ENCODE measurements at regions not wholly inside any gene's neighbourhood (a gene's known extent, or its start where the extent isn't known, plus 50 kb on each side); places are given as distances from the start of the nearest gene placed in this dataset.
"Not testable (repeated sequence)": the region's sequence is repeated elsewhere in the genome, so short reads cannot be mapped to it uniquely, and the experiment has no call there.

DNA sequence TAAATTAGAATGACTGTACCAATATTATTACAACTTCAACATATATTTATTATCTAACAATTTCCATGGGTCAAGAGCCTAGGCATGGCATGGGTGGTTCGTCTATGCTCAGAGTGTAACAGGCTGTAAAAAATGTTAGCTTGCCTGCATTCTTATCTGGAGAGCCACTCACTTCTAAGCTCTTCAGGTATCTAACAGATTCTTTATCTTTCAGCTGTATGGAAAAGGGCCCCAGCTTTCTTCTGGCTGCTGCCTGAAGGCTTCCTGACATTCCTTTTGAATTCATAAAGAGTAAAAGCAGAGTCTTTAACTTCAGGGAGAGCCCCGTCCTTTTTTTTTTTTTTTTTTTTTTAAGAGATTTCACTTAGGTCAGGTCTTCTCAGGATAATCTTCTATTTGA, 648.8 kb downstream of the NXPH1 start:
- DNase-seq = no peak

DNA sequence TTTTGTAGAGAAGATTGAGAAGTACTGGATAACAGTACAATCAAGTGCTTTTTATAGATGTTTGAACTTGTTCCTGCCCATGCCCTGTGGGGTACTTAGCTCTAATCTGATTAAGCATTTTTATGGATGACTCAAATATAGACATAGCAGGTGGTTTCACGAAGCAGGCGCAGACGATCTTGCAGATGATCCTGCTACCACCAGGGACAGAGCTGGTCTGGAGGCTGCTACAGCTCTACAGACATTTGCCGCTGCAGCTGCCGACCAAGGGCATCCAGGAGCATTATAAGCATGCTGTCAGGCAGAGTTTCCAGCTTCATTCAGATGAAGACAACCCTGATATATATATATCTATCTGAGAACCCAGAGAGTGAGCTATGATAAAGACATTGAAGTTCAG, 650.4 kb downstream of the NXPH1 start:
- DNase-seq = no peak

DNA sequence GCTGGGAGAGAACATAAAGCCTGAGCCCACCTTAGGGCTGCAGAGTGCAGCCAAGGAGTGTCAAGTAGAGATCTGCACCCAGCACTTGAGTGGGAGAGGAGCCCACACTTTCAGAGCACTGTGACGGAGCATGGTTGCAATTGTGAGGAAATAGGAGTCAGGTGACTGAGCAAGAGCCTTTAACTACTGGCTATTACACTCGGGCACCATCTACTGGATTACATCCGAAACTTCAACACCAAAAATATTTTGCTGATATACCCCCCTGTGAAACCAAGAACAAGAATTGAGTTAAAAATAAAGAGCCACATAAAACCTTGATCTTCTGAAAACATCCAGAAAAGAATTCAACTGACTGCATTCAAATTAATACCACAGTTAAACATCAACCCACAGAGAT, 657.9 kb downstream of the NXPH1 start:
- no peak for DNase-seq

DNA sequence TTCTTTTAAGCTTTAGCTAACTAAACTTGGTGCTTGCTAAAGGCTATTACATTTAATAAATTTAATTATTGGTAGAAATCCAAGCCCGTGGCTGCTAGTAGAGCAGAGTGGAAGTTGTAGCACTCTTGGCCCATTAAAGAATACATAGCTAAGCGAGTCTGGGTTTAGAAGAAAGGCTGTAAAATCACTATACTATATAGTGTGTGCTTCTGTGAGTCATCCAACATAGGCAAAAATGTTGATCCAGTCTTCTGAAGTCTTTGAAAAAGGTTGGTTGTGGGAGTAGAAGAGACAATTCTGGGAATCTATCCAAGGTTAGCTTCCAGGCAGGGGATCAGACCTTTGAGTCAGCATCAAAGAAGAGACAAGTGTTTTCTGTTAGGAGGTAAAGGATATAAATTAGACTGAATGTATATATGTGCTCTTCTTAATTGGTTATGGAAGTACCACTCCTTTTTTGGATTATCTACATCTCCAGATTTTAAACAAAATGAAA, 664.2 kb downstream of the NXPH1 start:
- DNase-seq = no peak

DNA sequence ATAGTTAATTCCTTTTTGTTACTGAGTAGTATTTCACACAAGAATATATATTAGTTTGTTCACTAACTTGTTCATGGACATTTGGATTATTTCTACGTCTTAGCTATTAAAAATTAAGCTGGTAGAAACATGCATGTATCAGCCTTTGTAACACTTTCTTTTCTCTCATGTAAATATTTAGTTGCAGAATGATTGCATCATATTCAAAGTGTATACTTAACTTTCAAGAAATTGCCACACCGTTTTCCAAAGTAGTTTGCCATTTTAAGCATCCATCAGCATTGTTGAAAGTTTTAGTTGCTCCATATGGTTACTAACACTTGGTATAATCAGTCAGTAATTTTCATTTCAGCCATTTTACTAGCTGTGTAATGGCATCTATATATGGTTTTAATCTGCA, 666.9 kb downstream of the NXPH1 start:
- DNase-seq = no peak

DNA sequence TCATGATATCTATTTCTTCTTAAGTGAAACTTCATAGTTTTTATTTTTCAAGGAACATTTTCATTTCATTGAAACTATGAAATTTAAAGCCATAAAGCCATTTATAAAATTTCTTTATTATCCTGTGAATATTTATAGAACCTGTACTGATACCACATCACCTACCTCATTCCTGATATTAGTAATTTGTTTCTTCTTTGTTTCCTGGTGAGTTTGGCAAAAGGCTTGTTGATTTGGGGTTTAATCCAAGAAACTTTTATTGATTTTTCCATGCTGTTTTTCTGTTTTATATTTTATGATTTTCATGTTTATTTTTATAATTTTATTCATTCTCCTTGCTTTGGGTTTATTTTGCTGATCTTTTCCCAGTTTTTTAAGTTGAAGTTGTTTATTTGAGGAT, 669.4 kb downstream of the NXPH1 start:
- DNase-seq = no peak

DNA sequence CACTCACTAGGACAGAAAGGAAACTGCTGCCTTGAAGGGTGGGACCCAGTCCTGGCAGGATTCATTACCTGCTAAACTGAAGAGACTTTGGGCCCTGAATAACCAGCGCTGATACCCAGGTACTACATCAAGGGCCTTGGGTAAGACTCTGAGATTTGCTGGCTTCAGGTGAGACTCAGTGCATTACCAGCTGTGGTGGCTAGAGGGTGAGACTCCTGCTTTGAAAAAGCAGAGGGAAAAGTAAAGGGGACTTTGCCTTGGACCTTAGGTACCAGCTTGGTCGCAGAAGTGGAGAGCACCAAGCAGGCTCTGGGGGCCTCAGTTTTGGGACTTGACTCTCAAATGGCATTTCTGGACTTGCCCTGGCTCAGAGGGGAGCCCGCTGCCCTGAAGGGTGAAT, 673.3 kb downstream of the NXPH1 start:
- DNase-seq = no peak

DNA sequence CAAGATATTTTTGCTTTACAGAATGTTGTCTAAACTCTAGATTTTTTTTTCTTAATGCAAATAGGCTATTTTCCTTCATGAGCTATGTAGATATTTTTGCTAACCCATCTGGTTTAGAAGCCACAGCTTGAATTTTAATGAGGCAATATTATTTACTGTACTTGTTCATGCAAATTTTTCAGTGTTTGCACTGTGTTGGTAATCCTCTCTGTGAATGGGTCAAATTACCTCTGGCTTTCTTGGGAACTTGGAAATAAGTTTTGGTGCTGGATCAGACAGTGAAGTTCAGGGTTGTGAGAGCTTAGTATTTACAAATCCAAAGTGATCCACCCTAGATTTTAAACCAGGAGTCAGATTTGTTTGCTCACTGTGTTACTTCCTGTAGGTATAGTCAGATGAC, 686.9 kb downstream of the NXPH1 start:
- DNase-seq = no peak

DNA sequence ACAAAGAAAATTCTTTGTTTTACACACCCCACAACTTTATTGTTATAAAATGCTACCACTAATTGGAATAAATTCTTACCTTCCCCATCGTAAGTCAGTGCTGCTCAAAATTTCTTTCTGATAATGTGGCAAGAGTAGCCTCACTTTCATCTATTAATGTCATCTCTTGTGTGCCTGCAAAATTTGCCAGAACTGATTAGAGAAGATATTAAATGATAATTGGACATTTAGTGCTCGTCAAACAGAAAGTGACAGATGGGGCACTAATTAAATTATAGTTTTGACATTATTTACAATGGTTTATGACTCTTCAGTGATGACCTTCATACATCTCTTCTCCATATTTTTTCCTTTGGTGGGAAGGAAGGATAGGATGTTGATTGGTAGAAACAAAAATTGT, 690.9 kb downstream of the NXPH1 start:
- no peak for DNase-seq

DNA sequence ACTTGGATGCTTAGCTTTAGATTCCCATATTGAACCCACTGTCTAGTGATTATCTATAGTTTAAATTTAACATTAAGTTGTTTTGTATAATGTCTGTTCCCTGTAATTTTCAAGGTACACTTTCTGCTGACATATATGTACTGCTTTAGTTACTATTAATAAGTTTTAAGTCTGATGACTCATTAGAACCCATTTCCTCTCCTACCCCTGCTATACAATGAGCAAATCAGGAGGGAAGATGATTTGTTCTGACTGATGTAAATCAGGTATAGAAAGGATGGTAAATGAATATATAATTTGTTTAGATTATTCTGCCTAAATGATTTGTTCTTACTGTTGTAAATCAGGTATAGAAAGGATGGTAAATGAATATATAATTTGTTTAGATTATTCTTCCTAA, 691.8 kb downstream of the NXPH1 start:
- no peak for DNase-seq

DNA sequence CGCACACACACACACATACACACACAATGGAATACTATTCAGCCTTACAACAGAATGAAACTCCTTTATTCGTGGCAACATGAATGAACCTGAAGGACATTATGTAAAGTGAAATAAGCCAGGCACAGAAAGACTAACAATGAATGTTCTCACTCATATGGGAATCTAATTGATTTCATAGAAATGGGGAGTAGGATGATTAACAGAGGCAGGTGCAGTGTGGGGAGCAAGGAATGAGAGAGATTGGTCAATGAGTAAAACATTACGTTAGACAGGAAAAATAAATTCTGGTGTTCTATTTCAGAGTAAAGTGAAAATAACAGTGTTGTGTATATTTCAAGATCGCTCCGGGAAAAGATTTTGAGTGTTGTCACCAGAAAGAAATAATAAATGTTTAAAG, 694.5 kb downstream of the NXPH1 start:
- DNase-seq = no peak

DNA sequence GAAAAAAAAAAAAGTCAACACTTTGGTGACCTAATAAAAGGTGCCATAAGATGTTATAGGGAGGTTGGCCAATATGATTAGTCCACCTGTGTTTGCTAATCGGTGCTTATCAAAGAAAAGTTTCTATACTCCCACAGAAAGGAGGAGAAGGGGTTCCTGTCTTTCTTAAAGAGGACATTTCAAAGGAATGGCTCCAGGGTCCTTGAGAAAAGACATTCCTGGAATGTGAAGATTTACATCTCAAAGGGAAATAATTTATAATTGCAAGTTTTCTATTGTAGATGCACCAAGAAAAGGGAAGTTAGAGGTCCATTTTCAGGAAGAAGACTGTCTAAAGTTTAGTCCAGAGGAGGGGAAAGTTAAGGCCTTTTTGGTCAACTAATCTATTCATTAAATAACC, 715.3 kb downstream of the NXPH1 start:
- no peak for DNase-seq

DNA sequence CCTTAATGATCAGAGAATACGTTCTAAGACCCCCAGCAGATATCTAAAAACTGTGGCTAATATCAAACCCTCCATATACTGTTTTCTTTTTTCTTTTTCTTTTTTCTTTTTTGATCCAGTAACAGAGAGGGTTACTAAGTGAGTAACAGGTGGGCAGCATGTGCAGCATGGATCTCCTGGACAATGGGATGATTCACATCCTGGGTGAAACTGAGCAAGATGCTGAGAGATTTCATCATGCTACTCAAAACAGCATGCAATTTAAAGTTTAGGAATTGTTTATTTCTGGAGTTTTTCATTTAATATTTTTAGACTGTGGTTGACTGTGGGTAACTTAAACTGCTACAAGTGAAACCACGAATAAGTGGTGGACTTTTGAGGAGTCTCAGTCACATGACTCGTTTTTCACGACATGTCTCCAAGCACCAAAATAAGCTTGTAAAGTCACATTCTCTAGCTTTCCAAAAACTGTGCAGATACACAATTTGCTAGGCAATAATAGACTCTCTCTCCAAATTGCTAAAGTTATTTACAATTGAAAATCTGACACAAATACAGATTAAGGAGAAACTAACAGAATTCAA, 716.2 kb downstream of the NXPH1 start:
- no peak for DNase-seq

DNA sequence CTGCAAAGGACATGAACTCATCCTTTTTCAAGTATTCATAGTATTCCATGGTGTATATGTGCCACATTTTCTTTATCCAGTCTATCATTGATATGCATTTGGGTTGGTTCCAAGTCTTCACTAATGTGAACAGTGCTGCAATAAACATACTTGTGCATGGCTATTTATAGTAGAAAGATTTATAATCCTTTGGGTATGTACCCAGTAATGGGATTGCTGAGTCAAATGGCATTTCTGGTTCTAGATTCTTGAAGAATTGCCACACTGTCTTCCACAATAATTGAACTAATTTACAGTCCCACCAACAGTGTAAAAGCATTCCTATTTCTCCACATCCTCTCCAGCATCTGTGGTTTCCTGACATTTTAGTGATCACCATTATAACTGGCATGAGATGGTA, 730.3 kb downstream of the NXPH1 start:
- not testable (repeated sequence) for DNase-seq

DNA sequence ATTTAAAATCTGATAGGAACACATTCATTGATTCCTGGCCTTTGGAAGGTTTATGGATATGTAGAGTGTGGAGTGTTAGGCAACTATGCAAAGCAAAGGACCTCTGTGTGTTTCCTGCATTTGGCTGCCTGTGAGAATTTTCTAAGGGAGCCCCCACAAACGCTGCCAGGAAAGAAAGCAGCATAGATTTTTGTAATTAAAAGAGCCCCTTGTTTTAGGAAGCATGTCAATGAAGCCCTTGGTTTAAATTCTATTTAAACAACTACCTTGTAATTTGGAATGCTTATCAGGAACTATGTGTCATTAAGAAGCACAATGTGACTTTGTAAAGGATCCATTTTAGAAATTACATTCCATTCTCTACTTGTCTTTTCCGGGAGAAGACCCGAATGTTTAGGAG, 742.5 kb downstream of the NXPH1 start:
- DNase-seq = no peak

DNA sequence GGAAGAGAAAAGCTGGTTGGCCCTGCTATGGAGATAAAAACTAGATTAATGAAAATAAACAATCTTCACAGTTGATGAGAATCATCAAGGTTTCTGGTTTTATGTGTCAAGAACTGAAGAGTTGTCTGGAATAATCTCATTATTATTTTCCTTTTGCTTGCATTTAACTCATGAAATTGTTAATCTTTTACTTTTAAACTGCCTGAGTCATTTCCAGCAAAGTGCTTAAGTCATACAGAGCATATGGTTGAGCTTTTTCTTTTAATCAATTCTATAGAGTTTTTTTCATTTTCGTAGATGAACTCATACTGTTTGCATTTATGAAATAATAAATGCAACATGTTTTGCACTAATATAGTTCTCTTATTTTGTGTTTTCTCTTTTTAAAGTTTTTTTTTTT, 747.9 kb downstream of the NXPH1 start:
- DNase-seq = no peak

DNA sequence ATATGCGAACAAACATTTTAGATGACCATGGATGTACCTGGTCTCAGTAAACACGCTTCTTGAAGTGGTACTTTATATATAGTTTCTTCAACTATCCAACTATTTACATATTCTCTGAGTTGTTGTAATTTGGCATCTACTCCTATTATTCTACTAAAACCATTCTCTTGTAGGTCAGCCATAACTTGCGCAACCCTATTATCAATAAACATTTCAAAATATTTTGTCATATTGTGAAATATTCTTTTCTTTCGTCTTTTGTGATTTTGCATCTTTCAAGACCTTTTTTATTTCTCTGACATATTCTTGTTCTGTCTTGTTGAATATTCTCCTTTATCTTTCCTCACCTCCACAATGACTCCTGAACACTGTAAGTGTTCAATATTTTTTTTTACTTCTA, 753.3 kb downstream of the NXPH1 start:
- no peak for DNase-seq

DNA sequence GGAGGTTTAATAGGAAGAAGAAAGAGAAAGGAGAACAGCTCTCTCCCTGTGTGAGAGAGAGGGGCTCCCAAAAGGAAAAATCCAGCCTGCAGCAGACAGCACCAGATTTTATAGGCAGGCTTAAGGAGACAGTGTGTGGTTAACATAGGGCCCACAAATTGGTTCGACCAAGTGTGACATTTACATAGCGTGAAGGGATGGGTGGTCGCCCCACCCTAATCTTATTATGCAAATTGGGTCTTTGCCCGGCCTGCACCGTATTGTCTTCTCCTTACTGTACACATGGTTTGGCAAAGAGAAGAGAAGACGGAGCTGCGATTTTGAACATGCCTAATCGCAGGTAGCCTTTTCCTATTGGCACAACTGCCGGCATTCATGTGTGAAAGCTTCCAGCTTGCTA, 756.3 kb downstream of the NXPH1 start:
- DNase-seq = no peak

DNA sequence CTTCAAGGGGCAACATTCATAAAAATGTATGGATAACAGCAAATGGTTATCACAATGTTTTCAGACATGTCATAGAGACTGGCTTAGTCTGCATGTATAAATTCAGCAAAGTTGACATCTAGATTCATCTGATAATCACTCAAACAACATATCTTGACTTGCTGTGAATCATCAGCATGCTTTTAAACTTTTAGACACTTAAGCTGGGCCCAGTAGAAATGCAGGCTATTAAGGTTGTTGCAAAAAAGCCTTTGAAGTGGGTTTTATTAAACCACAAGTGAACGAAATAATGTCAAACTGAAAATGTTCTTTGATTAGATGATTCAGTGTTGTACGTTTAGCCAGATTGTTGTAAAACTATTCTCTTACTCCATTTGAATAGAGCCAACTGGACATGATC, 759.6 kb downstream of the NXPH1 start:
- DNase-seq = no peak

DNA sequence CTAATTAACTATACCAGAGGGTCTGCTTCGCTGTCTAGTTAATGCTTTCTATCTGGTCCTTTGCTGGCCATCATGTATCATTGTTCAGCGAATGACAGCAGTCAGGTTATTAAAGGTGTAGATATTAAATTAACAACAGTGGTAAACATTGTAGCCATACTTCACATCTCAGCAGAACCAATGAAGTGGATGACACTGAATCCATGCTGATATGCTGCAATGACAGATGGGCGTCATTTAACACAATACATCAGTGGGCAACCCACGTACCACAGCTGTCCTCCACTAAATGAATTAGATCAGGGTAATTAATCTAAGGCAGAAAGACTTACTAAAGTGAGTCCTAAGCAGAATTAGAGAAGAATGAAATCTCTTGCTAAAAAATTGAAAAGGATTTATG, 767.2 kb downstream of the NXPH1 start:
- no peak for DNase-seq

DNA sequence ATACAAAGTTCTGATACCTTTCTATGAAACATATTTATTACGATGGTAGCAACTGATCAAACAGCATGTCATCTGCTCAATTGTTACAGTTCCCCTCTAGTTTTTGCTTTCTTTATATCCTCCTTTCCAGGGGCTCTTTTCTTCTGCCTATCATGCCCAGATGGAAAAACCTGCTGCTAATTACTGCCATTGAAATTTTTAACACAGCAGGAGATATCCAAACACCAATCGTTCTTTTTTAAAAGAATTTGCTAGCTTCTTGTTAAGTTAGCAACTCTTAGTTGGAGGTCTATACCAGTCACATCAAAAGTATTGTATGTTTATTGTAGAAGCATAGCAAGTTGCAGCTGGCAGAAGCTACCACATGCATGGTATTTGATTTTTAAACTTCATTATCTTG, 768.5 kb downstream of the NXPH1 start:
- no peak for DNase-seq

DNA sequence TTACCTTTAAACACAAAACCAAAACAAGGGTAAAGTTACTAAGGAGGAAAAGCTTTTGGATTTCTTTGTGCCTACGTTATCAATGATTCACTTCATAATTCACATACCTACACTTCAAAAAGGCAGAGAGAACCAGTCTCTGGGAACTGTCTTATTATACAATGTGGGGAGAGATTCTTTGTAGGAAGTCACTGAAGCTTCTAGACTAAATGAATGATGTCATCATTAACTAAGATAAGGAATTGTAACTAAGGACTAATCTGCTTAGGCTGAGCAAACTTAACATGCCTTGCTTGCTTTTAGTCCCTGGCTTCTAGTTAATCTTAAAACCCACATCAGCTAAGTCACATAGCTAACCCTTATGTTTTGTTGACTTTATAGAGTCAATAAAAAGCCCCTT, 771.2 kb downstream of the NXPH1 start:
- DNase-seq = no peak

DNA sequence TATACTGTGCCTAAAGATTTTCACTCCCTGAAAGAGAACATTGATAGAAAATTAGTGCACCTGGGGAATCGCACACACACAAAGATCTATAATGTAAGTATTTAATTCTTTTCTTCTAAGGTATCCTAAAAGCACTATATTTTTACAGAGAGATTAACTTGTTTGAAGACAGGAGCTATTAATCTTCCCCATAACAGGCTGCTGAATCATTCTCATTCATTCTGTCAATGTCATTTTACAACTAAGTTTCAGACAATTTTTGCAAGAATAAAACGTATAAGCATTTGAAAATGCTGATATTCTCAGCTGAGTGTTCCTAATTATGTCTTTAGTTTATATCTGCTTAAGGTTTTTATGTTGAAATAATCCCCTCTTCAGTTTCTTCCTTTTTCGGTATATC, 776.7 kb downstream of the NXPH1 start:
- DNase-seq = no peak

DNA sequence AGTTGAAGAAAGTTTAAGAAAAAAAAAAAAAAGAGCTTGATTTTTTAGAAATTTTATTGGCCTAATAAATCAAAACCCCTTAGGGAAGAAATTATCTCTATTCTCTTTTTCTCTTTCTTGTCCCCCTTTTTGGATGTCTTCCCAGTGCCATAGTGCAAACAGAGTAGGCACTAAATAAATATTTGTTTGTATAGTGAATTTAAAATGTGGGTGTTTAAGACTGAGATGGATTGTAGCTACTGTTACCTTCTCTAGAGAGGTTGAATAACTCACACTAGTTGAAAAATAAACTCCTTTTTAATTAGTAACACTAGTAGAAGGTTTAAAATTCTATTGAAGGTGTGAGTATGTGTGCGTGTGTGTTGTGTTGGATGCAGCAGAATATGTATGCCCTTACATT, 783.8 kb downstream of the NXPH1 start:
- no peak for DNase-seq

DNA sequence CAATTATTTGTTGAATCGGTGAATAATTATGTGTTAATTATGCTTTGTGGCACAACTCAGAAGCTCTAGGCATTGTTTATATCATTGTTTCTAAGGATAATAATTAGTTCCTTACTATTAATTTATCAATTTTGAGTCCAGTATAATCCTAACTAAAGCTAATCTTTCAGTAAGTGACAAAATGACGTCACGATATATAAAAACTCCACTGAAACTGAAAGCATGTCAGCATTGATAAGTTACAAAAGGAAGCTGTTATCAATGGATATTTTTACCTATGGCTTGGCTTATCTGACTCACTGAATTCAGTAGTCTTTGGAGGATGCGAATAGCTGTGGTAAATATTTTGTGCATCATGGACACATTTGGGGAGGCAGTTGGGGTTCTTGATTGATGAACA, 793.1 kb downstream of the NXPH1 start:
- no peak for DNase-seq

DNA sequence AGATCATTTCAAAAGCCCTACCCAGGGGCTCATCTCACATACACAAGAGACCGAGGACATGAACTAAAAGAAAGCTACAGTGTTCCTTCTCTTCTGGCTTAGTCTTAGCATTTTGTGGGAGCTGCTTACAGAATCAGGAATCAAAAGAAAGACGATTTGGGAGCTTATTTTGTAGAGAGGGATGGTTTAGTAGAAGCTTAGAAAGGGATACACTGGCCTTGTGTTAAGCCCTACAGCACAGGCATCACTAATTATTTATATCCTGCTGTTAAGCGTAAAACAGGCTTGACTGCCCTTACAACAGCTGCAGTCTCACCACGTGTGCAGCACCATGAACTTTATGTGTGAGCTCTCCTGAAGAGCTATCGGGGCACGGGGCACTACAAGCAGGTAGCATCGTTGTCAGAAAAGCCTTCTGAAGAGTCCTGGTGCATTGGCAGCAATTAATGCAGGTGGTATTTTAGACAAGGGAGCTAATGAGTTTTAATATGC, 798.3 kb downstream of the NXPH1 start:
- DNase-seq = no peak

Measured in DMS79 (cell line).